GM18873 (cell line): ENCODE measurements at regions not wholly inside any gene's neighbourhood (a gene's known extent, or its start where the extent isn't known, plus 50 kb on each side); places are given as distances from the start of the nearest gene placed in this dataset.
A peak's percentile ranks its signal among the peaks of the same experiment; 100 is the strongest.

Source experiments
- ATAC-seq: cut with Tn5 transposase; IDR thresholded peaks from one replicate; pipeline ENCODE4 v1.9.1; 2021; ENCODE audit warnings: mild to moderate bottlenecking, moderate library complexity, moderate number of reproducible peaks; ENCODE audit not compliant: unreplicated experiment, low FRiP score

DNA sequence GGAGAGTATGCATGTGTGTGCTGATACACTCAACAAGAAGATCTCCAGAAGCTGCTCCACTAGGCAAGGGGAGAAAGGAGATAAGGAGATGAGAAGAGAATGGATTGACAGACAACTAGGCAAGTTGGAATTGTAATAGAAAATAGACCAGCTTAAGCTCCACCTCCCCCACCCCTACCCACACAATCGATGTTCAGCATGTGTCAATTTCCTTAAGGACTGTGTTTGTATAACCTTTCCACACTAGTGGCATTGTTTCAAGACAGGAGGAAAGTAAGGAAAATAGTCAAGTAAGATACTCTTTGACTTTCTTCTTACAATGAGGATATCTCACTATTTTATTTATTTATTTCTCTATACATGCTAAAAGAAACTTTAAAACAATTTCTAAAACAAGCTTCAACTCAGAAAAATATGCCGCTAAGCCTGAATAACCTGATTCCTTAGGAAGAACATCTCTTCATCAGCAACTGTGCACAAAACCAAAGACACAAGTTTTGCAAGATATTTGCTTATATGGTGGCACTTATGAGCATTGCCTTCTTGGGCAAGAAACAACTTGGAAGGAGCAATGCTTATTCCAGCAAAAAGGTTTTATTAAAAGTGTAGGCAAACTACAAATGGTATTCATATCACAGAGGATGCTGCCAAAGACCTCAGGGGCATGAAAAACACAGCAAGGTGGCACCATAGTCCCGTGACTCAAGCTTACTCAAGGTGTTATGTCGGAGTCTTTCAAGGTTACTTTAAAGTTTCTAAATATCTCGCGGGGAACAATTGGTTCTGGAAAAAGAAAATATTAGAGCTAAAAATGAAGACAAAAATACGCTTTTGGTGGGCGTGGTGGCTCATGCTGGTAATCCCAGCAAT is 249.1 kb downstream of the COL12A1 start:
- ATAC-seq = no peak

DNA sequence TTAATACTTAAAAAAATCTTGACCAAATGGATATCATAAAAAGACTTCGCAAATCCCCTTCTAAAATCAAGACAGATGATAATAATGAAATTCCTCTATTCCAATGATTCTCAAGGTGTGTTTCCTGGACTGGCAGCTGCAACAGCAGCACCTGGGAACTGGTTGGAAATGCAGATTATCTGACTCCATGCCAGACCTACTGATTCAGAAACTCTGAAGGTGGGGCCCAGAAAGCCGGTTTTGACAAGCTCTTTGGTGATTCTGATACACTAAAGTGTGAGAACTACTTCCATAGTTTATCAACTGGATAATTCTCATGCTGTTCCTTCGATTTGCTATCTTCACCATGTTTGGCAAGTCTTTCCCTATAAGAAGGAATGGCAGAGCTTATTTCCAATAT is 252.1 kb downstream of the COL12A1 start:
- no peak for ATAC-seq

DNA sequence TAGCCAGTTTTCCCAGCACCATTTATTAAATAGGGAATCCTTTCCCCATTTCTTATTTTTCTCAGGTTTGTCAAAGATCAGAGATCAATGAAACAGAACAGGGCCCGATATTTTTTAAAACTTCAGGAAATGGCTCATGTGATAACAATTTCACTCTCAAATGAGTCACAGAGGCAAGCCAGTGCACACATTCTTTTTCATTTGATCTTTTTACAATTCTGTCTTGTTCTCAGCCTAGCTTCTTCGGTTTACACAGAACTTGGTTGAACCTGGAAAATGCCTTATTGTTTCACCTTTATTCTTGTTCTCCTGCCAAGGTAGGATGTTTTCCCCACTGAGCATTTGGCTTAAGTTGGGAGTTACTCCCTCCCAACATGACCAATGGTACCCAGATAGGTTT is 258.9 kb downstream of the COL12A1 start:
- ATAC-seq = no peak

DNA sequence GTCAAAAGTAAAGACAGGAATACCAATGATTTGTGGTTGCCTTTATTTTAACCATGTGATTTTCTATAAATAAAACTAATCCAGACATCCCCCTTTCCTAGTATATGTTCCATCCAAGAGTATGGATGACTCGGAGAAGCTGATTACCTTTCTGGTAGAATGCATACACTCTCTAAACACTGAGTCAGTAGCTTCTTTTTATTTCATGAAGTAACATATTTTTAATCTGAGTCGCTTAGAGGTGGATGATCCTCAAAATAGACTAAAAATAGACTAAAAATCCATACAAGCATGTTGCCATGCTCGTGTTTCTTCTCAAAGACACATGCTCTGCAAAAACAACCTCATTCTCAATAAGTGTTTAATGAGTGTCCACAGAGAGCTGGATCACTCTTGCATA is 263.7 kb downstream of the COL12A1 start:
- ATAC-seq = no peak

DNA sequence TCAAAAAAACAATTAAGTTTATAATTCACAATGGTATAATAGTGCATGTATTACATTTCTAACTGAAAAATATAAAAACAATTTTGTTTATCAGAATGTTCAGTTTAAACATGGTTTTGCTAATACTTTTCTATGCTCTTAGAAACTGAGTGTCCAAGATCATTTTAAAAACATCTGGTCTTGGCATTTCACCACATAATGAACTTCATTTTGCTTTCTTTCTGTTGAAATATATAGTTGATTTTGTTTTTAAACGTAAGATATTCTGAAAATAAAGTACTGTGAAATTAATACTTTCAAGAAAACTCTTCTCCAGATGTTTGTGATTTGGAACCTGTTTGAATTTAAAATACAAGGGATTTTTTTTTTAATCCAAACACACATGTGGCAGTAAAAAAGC is 264.4 kb downstream of the COL12A1 start:
- ATAC-seq = no peak

DNA sequence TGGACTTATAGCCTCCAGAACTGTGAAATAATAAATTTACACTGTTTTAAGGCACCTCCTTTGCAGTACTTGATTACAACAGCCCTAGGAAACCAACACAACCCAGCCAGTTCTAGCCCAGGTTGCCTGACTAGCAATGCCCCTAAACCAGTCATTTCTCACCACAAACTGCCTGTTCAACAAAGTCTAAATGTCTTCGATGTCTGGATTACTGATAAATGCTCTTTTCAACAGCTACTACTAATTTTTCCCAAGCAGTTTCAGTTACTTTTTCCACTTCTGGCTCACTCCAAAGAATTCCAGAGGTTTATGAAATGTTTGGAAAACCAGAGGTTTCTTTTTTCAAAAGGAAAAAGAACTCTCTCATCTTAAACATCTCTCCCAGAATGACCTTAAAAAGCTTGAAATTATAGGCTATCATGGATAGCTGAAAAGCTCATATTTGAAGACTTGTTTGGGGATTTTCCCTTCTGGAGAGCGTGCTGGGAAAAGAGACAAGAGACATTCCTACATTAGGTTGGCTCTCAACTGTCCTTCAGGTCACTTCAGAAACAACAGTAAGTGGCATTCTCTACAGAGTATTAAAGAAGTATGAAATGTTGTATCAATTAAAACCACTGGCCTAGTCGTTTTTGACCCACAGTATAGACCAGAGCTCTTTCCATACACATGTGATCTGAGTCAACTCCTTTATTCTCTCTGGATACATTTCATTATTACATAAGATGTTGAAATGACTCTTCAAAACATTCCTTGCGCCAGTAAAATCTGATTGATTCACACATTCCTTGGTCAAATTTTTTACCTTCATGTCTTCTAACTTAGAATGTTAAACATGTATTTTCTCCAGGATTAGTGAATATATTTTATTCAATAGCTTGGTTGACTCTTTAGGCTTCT is 265.9 kb downstream of the COL12A1 start:
- no peak for ATAC-seq

DNA sequence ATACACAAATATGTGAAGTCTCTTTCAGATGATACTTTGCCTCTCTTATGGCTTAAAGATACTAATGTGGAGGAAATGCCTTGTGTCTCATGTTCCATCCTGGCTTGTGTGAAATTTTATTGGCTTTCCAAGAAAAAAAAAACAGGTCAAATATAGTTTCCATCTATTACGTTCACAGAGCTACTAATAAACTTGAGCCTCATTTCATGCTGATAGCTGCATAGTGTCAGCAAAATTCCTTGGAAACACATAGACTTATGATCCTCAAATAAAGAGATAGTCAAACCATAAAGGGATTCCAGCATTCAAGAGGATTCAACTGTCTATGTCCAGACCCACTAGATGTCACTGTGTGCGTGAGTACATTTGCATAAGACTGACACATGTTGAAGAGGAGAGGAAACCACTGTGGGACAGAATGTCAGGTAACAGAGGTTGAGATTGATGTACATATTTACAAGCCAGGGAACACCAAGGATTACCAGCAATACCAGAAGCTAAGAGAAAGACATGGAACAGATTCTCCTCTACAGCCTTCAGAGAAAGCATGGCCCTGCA is 266.6 kb downstream of the COL12A1 start:
- ATAC-seq = no peak

DNA sequence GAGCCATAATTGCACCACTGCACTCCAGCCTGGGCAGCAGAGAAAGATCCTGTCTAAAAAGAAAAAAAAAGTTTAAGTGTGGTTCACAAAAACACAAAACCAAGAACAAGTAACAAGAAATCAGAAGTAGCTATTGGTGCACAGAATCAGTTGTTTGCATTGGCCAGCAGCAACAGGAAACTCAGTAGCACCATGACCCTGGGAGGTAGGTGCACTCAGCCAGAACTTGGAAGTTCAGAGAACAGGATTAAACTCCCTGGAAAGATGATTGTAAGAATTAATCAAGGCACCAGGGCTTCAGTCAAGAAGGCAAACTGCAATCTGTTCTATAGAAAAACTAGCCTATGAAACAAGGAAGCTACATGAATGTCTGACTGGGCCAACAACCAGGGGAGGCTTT is 267.9 kb downstream of the COL12A1 start:
- no peak for ATAC-seq

DNA sequence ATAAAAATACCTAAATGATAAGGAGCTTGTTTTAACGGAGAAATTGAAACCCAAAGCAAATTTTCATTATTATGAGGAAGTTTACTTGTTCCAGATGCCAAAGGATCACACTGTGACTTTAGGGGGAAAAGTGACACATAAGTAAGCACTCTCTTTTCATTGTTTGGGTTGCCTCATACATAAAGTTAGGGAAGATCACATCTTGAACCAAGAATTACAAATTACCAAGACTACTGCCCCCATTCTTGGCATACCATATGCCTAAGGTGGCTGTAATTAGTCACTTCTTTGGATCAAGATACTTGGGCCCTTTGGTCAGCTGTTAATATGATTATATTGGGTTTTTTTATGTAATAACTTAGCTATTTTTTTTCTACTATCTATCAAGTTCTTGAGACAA is 269.0 kb downstream of the COL12A1 start:
- ATAC-seq = no peak

DNA sequence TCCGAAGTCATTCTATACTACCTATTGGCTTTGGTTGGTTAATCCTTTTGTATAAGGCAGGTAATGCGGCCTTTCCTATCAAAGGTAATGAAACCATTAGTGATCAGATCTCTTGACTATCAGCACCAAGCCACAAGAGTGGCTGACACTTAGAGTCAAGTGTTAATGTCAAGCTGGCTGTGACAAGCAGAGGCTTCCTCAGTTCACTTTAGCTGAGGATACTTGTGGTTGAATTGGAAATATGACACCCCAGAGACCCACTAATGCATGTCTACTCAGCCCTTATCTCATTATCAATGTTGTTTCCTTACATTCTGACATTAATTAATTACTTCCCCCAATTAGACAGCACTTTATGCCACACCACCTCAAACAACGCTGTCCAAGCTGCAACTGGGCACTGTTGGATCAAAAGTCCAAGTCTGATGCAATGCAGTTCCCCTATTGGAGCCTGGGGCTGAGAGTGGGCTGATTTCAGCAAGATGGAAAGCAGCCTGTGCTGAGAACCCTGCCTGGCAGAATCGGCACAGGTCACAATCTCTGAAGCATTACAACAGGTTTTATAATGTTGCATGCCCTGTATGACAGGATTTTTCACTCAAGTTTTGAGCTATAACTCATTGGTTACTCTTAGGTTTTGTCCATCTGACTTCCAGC is 273.5 kb downstream of the COL12A1 start:
- no peak for ATAC-seq

DNA sequence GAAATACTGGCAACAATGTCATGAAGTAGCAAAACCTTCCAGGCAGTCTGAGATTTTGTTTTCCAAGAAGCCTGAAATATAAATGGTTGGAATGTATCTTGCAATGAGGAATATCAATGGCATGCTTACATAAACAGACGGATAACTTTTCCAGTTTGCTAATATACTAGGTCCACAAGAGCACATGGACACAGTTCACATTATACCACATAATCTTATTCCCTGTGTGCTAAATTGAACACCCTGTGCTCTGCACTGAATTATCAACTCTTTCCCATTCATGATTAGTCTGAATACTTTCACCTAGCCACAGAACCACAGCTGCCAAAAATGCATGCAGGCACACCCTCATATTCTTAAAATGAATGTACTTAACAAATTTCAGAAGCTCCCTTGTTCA is 274.3 kb downstream of the COL12A1 start:
- ATAC-seq = no peak

DNA sequence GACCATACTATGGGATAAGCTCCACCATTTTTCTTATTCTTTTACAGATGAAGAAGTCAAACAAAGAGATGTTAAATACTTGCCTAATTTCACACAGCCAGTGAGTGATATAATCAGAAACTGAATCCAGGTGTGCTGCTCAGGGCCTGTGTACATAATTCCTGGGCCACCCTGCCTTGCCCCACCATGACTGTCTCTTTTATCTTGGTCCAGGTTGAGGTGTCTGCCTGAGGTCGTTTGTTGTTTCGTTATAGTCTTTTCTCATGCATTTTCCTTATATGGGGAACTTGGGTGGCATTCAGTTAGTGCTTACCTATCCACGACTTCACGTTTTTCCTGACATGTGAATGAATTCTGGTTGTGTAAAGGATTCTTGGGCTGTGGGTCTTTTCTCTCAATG is 277.6 kb downstream of the COL12A1 start:
- no peak for ATAC-seq

DNA sequence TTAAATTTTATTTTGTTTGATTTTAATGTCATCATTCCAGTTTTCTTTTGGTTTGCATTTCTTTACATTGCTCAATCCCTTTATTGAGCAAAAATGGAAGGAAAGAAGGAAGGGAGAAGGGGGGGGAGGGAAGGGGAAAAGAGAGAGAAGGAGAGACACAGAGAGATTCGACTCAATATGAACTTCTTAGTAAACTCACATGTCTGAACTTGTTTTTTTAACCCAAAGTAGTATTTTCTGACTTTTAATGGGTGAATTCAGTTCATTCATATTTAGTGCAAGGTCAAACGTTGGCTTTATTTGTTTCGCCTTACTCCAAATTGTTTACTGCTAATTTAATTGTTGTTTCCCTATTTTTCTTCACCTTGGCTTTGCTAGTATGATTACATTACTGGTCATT is 278.6 kb downstream of the COL12A1 start:
- ATAC-seq = no peak

DNA sequence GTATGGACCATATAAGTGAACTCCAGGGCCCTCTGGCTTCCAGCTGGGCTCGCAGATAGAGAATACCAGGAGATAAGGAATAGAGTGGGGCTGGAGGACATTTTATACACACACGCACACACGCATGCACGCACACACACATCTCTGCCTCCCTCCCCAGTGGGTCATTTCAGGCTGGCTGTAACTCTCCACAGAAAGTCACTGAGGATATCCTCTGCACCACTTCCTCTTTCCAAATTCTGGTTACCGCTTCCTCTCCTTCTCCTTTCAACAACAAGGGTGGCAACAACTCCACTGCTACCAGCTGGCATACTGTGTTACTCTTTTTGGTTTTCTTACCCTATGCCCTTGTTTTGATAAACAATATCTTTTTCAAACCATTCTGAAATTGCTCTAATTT is 280.2 kb downstream of the COL12A1 start:
- ATAC-seq = peak; percentile 73

DNA sequence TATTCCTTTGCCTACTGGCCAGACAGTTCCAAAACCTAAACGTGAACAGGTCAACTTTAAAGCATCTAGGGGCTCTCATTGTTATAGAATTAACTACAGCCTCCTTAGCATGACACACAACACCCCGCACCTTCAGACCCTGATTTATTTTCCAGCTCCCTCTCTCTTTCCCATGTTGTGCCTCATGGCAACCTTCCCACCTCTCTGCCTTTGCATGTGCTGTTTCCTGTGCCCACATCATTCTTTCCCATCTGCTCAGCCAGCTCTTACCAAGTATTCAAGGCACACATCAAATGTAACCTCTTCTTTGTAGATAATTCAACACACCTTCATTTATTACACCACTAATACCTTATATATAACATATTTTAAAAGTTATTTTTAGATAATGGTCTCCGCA is 291.0 kb downstream of the COL12A1 start:
- ATAC-seq = no peak

DNA sequence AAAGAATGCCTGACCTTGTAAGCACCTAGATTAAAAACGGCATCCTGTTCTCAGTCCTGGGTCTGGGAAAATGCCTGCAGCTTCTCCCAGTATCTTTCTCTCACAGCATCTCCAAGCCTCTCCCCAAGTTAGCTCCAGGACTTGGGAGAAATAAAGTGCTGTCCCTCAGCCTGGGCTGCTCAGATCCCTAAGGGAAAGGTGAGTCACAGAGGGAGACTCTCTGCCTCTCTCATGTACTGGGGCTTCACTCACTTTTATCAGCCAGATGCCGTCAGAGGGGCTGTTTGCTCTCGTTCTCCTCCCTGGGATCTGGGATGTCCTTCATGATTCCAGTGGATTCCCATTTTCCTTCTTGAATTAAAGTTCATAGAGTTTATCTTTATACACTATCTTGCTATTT is 293.6 kb downstream of the COL12A1 start:
- no peak for ATAC-seq

DNA sequence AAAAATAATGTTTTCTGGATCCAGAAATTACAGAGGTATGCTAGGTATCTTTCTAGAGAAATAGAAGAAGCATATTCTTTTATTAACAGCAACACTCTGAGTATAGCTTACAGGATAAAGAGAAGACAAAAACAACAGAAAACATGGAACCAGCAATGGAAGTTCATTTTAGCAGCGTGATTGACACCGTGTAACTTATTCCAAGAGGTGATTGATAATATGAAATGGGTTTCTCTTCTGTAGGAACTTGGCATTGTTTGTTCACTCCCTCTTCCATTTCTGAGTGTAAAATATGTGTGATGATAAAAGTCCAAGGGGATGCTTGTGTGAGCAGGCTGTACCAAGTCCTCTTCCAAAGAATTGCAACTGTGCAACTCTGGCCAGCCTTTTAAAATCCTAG is 303.0 kb downstream of the COL12A1 start:
- ATAC-seq = no peak

DNA sequence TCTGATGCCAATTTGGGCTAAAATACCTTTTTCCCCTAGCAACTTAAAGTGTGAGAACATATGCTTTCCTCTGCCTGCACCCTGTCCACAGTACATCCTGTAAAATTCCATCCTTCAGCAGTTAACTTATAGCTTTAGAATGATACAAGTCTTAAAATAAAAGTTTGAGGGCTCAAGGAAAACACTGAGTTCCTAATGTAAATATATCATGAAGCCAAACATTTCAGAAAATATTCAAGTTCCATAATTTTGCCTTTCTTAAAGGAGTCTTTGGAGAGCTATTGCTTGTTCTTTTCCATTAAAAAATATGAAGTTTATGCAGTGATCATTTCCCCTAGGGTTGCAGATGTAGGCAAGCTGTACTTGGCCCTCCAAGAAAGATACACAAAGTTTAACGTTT is 303.8 kb downstream of the COL12A1 start:
- no peak for ATAC-seq

DNA sequence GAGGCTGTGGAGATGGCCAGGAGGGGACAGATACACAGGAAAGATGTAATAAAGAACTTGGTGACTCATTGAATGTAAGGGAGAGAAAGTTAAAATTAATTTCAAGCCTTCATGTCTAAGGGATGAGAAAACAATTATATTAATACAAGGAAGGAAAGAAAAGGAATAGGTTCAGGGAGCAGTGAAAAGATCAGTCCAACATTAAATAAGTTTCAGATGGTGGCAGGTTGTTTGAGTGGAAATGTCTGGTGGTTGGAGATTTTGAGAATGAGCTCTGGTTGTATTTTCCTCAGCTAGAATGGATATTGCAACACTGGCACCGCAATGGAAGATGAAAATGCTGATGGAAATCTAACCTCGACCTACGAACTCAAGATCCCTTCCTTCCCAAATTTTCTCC is 304.3 kb downstream of the COL12A1 start:
- no peak for ATAC-seq

DNA sequence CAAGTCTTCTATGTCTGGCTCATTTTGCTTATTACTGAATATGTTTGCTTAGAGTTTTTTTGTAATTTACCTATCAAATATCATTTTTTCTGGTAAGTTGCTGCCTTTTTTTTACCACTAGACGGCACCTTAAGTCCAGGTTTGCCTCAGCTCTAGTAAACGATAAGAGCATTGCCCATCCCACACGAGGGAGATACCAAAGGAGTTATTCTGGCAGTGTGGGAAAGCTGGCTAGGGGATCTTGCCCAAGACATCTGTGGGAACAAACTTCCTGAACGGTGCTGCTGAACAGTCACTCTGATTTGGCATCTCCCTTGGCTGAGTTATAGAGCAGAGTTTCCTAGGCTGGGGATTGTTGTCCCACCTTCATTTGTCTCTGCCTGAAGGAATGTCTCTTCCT is 306.4 kb downstream of the COL12A1 start:
- no peak for ATAC-seq

DNA sequence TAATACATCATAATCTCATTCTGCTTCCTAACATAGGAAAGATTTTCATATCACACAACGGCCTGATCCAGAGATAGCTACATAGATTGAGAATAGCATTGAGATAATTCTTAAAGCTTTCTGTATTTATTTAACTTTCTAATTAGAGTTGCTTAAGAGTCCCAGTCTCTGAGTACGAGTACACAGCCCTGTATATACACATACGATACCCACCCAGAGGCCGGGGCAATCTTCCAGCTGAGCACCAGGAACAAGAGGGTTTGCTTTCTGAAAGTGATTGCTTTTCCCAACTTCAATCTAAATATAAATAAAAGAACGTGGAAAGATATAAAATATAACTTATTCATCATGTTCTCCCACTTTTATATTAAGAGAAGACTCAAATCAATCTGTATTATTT is 313.8 kb downstream of the COL12A1 start:
- ATAC-seq = no peak
